Type B pancreatic cell (in vitro differentiated cells): ENCODE measurements at regions not wholly inside any gene's neighbourhood (a gene's known extent, or its start where the extent isn't known, plus 50 kb on each side); places are given as distances from the start of the nearest gene placed in this dataset.
"Not testable (repeated sequence)": the region's sequence is repeated elsewhere in the genome, so short reads cannot be mapped to it uniquely, and the experiment has no call there.

Experiments used
- DNase-seq: peaks from one replicate; pipeline ENCODE4 v3.0.0; 2021; ENCODE audit warnings: mixed read lengths; ENCODE audit not compliant: unreplicated experiment; ENCODE audit errors: extremely low spot score
- H3K27ac Mint-ChIP-seq: 2 replicates; pipeline ENCODE4 v1.8.0; 2021; ENCODE audit warnings: mild to moderate bottlenecking, mixed read lengths
- H3K27me3 Mint-ChIP-seq: 2 replicates; pipeline ENCODE4 v1.8.0; 2021; ENCODE audit warnings: mixed read lengths
- H3K36me3 Mint-ChIP-seq: 2 replicates; pipeline ENCODE4 v1.8.0; 2021; ENCODE audit warnings: mixed read lengths
- H3K4me1 Mint-ChIP-seq: one replicate; pipeline ENCODE4 v1.8.0; 2021; ENCODE audit warnings: mixed read lengths; ENCODE audit not compliant: unreplicated experiment
- H3K4me3 Mint-ChIP-seq: 2 replicates; pipeline ENCODE4 v1.8.0; 2021; ENCODE audit warnings: mild to moderate bottlenecking, mixed read lengths
- H3K9me3 Mint-ChIP-seq: 2 replicates; pipeline ENCODE4 v1.8.0; 2021; ENCODE audit warnings: mixed read lengths
- CTCF ChIP-seq: fragments of 200-600 bp; sonication (generic); conservative IDR thresholded peaks from 2 replicates; pipeline ENCODE4 v1.5.0; 2021; ENCODE audit warnings: antibody characterized with exemption, mild to moderate bottlenecking

- no peak overlapping the region for H3K27ac Mint-ChIP-seq
These were observed 876.8 kb downstream of the FAT4 start for GRCh38 chr4:126191536-126191935.

GRCh38 chr4:126192506-126192905 lies 877.8 kb downstream of the FAT4 start:
- Mint-ChIP-seq H3K9me3 (peaks cover 16% of the 10 kb centered on the region), H3K4me3 (peak overlapping the region; percentile 54), H3K27ac (peak overlapping the region; percentile 77), H3K4me1 (peaks cover 10% of the 10 kb centered on the region), H3K27me3 (no peaks in the 10 kb centered on the region), H3K36me3 (no peaks in the 10 kb centered on the region)
- DNase-seq = no peak
- TF ChIP-seq CTCF = no peak

More at GRCh38 chr4:126191536-126191935, 876.8 kb downstream of the FAT4 start:
- no peaks in the 10 kb centered on the region for H3K27me3 Mint-ChIP-seq
- DNase-seq = no peak
- no peak for TF ChIP-seq CTCF
- peaks cover 16% of the 10 kb centered on the region for H3K9me3 Mint-ChIP-seq
- peaks cover 10% of the 10 kb centered on the region for H3K4me1 Mint-ChIP-seq
- no peaks in the 10 kb centered on the region for H3K36me3 Mint-ChIP-seq
- no peak overlapping the region for H3K4me3 Mint-ChIP-seq

- not testable (repeated sequence) for H3K4me1 Mint-ChIP-seq, H3K27me3 Mint-ChIP-seq, H3K4me3 Mint-ChIP-seq, H3K27ac Mint-ChIP-seq, H3K9me3 Mint-ChIP-seq, H3K36me3 Mint-ChIP-seq, DNase-seq
These were observed 886.7 kb downstream of the FAT4 start for GRCh38 chr4:126201251-126202138.

GRCh38 chr4:126202226-126202625 lies 887.5 kb downstream of the FAT4 start:
- Mint-ChIP-seq H3K4me1 (no peaks in the 10 kb centered on the region), H3K27ac (no peak overlapping the region), H3K36me3 (no peaks in the 10 kb centered on the region), H3K4me3 (no peak overlapping the region), H3K27me3 (no peaks in the 10 kb centered on the region), H3K9me3 (no peaks in the 10 kb centered on the region)
- no peak for TF ChIP-seq CTCF
- DNase-seq = no peak

GRCh38 chr4:126207910-126208309 lies 893.2 kb downstream of the FAT4 start:
- no peaks in the 10 kb centered on the region for H3K36me3 Mint-ChIP-seq
- H3K27me3 Mint-ChIP-seq = no peaks in the 10 kb centered on the region
- no peaks in the 10 kb centered on the region for H3K9me3 Mint-ChIP-seq
- H3K4me3 Mint-ChIP-seq = no peak overlapping the region
- no peak for TF ChIP-seq CTCF
- no peak overlapping the region for H3K27ac Mint-ChIP-seq
- no peaks in the 10 kb centered on the region for H3K4me1 Mint-ChIP-seq
- DNase-seq = no peak

GRCh38 chr4:126209147-126209546 lies 894.4 kb downstream of the FAT4 start:
- Mint-ChIP-seq H3K36me3 (no peaks in the 10 kb centered on the region), H3K4me3 (no peak overlapping the region), H3K4me1 (no peaks in the 10 kb centered on the region), H3K27ac (no peak overlapping the region), H3K27me3 (no peaks in the 10 kb centered on the region), H3K9me3 (no peaks in the 10 kb centered on the region)
- DNase-seq = no peak
- TF ChIP-seq CTCF = no peak
